ENCODE measurements at regions not wholly inside any gene's neighbourhood (a gene's known extent, or its start where the extent isn't known, plus 50 kb on each side); places are given as distances from the start of the nearest gene placed in this dataset.

DNA sequence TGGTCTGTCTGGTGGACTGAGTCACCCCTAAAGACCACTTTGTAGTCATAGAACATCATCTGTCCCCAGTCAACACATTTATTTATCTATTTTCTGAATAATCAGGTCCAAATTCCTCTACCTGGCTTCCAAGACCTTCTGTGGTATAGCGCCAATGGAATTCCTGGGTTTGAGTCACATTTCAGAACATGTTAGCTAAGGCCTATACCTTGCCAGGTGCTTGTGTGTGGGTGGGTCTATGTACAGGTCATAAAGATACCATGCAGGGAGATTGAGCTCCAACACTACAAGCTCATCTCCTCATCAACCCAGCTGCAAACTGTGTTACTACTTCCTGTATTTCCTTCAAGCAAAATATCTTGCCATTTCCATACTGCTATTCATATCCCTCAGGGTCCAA, 113.3 kb downstream of the TRAPPC11 start (continued):
- TF ChIP-seq, protein P1, sequence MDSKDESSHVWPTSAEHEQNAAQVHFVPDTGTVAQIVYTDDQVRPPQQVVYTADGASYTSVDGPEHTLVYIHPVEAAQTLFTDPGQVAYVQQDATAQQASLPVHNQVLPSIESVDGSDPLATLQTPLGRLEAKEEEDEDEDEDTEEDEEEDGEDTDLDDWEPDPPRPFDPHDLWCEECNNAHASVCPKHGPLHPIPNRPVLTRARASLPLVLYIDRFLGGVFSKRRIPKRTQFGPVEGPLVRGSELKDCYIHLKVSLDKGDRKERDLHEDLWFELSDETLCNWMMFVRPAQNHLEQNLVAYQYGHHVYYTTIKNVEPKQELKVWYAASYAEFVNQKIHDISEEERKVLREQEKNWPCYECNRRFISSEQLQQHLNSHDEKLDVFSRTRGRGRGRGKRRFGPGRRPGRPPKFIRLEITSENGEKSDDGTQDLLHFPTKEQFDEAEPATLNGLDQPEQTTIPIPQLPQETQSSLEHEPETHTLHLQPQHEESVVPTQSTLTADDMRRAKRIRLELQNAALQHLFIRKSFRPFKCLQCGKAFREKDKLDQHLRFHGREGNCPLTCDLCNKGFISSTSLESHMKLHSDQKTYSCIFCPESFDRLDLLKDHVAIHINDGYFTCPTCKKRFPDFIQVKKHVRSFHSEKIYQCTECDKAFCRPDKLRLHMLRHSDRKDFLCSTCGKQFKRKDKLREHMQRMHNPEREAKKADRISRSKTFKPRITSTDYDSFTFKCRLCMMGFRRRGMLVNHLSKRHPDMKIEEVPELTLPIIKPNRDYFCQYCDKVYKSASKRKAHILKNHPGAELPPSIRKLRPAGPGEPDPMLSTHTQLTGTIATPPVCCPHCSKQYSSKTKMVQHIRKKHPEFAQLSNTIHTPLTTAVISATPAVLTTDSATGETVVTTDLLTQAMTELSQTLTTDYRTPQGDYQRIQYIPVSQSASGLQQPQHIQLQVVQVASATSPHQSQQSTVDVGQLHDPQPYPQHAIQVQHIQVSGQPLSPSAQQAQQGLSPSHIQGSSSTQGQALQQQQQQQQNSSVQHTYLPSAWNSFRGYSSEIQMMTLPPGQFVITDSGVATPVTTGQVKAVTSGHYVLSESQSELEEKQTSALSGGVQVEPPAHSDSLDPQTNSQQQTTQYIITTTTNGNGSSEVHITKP (IDR thresholded peaks at IDR 0.05; ENCODE audit: partially characterized antibody) = no peak
- TF ChIP-seq CREBBP (IDR thresholded peaks at IDR 0.05; ENCODE audit: low read depth, low read length) = no peak
- no peak for TF ChIP-seq HDAC3 (IDR thresholded peaks at IDR 0.05; ENCODE audit: borderline replicate concordance, partially characterized antibody)
- TF ChIP-seq STAT5B (CRISPR knock-in tag; IDR thresholded peaks at IDR 0.05) = no peak
- TF ChIP-seq, protein P2, sequence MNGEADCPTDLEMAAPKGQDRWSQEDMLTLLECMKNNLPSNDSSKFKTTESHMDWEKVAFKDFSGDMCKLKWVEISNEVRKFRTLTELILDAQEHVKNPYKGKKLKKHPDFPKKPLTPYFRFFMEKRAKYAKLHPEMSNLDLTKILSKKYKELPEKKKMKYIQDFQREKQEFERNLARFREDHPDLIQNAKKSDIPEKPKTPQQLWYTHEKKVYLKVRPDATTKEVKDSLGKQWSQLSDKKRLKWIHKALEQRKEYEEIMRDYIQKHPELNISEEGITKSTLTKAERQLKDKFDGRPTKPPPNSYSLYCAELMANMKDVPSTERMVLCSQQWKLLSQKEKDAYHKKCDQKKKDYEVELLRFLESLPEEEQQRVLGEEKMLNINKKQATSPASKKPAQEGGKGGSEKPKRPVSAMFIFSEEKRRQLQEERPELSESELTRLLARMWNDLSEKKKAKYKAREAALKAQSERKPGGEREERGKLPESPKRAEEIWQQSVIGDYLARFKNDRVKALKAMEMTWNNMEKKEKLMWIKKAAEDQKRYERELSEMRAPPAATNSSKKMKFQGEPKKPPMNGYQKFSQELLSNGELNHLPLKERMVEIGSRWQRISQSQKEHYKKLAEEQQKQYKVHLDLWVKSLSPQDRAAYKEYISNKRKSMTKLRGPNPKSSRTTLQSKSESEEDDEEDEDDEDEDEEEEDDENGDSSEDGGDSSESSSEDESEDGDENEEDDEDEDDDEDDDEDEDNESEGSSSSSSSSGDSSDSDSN (IDR thresholded peaks at IDR 0.05; ENCODE audit: borderline replicate concordance in 1 of 2, low read depth in 2 of 2, low read length in 2 of 2) = no peak
- TF ChIP-seq ZBTB8A (IDR thresholded peaks at IDR 0.05; ENCODE audit: partially characterized antibody) = no peak
- no peak for TF ChIP-seq ZNF224 (CRISPR knock-in tag; IDR thresholded peaks at IDR 0.05)
